ENCODE measurements at regions not wholly inside any gene's neighbourhood (a gene's known extent, or its start where the extent isn't known, plus 50 kb on each side); places are given as distances from the start of the nearest gene placed in this dataset.

- no peak for DNase-seq (ENCODE audit: low spot score, unreplicated experiment)
- no peak for TF ChIP-seq CTCF (IDR thresholded peaks at IDR 0.05; ENCODE audit: unreplicated experiment)
- Mint-ChIP-seq H3K36me3 (ENCODE audit: insufficient read depth) (no peaks in the 10 kb centered on the region), H3K9me3 (ENCODE audit: low read depth) (no peaks in the 10 kb centered on the region), H3K27ac (no peak overlapping the region), H3K27me3 (peaks cover 19% of the 10 kb centered on the region), H3K4me3 (ENCODE audit: low read depth) (no peak overlapping the region), H3K4me1 (ENCODE audit: low read depth) (peaks cover 2% of the 10 kb centered on the region)
Observed at GRCh38 chr20:40970218-40970617, 58.4 kb upstream of the TOP1 start.

GRCh38 chr20:40977218-40977617 is 51.4 kb upstream of the TOP1 start:
- H3K27me3 Mint-ChIP-seq, result peaks cover 5% of the 10 kb centered on the region
- H3K27ac Mint-ChIP-seq, result no peak overlapping the region
- peaks cover 21% of the 10 kb centered on the region for H3K9me3 Mint-ChIP-seq (ENCODE audit: low read depth)
- H3K4me1 Mint-ChIP-seq (ENCODE audit: low read depth), result no peaks in the 10 kb centered on the region
- no peak for TF ChIP-seq CTCF (IDR thresholded peaks at IDR 0.05; ENCODE audit: unreplicated experiment)
- DNase-seq (ENCODE audit: low spot score, unreplicated experiment), result no peak
- peaks cover 3% of the 10 kb centered on the region for H3K36me3 Mint-ChIP-seq (ENCODE audit: insufficient read depth)
- no peak overlapping the region for H3K4me3 Mint-ChIP-seq (ENCODE audit: low read depth)

GRCh38 chr20:40978761-40979160 is 49.9 kb upstream of the TOP1 start:
- Mint-ChIP-seq H3K27ac (no peak overlapping the region), H3K4me3 (ENCODE audit: low read depth) (no peak overlapping the region), H3K4me1 (ENCODE audit: low read depth) (no peaks in the 10 kb centered on the region), H3K9me3 (ENCODE audit: low read depth) (peaks cover 21% of the 10 kb centered on the region), H3K27me3 (peaks cover 5% of the 10 kb centered on the region), H3K36me3 (ENCODE audit: insufficient read depth) (peaks cover 3% of the 10 kb centered on the region)
- no peak for TF ChIP-seq CTCF (IDR thresholded peaks at IDR 0.05; ENCODE audit: unreplicated experiment)
- DNase-seq (ENCODE audit: low spot score, unreplicated experiment), result no peak
